ENCODE measurements at regions not wholly inside any gene's neighbourhood (a gene's known extent, or its start where the extent isn't known, plus 50 kb on each side); places are given as distances from the start of the nearest gene placed in this dataset.

GRCh38 chr7:15795393-15795792 is 108.9 kb upstream of the MEOX2 start:
- no peaks in the 10 kb centered on the region for H3K9me3 ChIP-seq (replicated peaks; ENCODE audit: control insufficient read depth, insufficient read depth, low read depth, low read length)
- 0% methylated on average over 2 of the region's 2 CpGs for whole genome bisulfite sequencing (ENCODE audit: insufficient coverage, low coverage, missing lambda C conversion rate)
- intact Hi-C loops (cut with micrococcal nuclease) (no loop called here), in situ Hi-C loops (cut with MboI) (no loop called here)
- no peaks in the 10 kb centered on the region for H3K27me3 ChIP-seq (ENCODE audit: control insufficient read depth in 2 of 2, insufficient read depth in 2 of 2, low read length in 2 of 2)
- H4K20me1 ChIP-seq (replicated peaks; ENCODE audit: control insufficient read depth, insufficient read depth, low read length), result no peaks in the 10 kb centered on the region
- FAIRE-seq (no peak), DNase-seq (ENCODE audit: extremely low read depth in 1 of 4, low spot score in 3 of 4) (no peak), ATAC-seq (no peak)
- no peak overlapping the region for H3K9ac ChIP-seq (ENCODE audit: insufficient read depth in 1 of 2, low read depth in 2 of 2, low read length in 2 of 2)
- ChIA-PET POLR2A (no interaction called here), CTCF (ENCODE audit: low intra/inter-chr PET ratio) (no interaction called here)
- no peak overlapping the region for H3K4me2 ChIP-seq (ENCODE audit: insufficient read depth, low read length)
- no peaks in the 10 kb centered on the region for H3K36me3 ChIP-seq (ENCODE audit: control insufficient read depth, insufficient read depth, low read length)
- H3K79me2 ChIP-seq (ENCODE audit: control insufficient read depth, insufficient read depth, low read length), result no peaks in the 10 kb centered on the region
- BruUV-seq (replicated peaks), result no TSS peak
- H2AFZ ChIP-seq (ENCODE audit: low read depth, low read length), result no peak overlapping the region
- H3K9me1 ChIP-seq (ENCODE audit: control insufficient read depth, insufficient read depth, low read length), result no peaks in the 10 kb centered on the region
- H3K4me3 ChIP-seq, result no peak overlapping the region
- no peak overlapping the region for H3K27ac ChIP-seq (ENCODE audit: extremely low read depth, low read depth, low read length)
- no peaks in the 10 kb centered on the region for H3K4me1 ChIP-seq (replicated peaks in 1 of 2; ENCODE audit: control insufficient read depth in 2 of 2, insufficient read depth in 2 of 2, low read length in 2 of 2)
- TF ChIP-seq MCM2 (IDR thresholded peaks at IDR 0.05; ENCODE audit: low read depth) (no peak), SAFB (IDR thresholded peaks at IDR 0.05; ENCODE audit: borderline replicate concordance, low read depth, low read length) (no peak), AFF4 (CRISPR knock-in tag; IDR thresholded peaks at IDR 0.05) (no peak), ZNF696 (CRISPR knock-in tag; conservative IDR thresholded peaks at IDR 0.05) (no peak), TFAM (CRISPR knock-in tag; conservative IDR thresholded peaks at IDR 0.05) (no peak), PHB2 (IDR thresholded peaks at IDR 0.05; ENCODE audit: low read depth) (no peak), RHOXF2B (CRISPR knock-in tag; conservative IDR thresholded peaks at IDR 0.05) (no peak), NCOA2 (IDR thresholded peaks at IDR 0.05; ENCODE audit: partially characterized antibody in 2 of 2) (no peak), PHTF2 (CRISPR knock-in tag; IDR thresholded peaks at IDR 0.05) (no peak), ZNF395 (CRISPR knock-in tag; IDR thresholded peaks at IDR 0.05) (no peak)
- TF ChIP-seq, protein P1, sequence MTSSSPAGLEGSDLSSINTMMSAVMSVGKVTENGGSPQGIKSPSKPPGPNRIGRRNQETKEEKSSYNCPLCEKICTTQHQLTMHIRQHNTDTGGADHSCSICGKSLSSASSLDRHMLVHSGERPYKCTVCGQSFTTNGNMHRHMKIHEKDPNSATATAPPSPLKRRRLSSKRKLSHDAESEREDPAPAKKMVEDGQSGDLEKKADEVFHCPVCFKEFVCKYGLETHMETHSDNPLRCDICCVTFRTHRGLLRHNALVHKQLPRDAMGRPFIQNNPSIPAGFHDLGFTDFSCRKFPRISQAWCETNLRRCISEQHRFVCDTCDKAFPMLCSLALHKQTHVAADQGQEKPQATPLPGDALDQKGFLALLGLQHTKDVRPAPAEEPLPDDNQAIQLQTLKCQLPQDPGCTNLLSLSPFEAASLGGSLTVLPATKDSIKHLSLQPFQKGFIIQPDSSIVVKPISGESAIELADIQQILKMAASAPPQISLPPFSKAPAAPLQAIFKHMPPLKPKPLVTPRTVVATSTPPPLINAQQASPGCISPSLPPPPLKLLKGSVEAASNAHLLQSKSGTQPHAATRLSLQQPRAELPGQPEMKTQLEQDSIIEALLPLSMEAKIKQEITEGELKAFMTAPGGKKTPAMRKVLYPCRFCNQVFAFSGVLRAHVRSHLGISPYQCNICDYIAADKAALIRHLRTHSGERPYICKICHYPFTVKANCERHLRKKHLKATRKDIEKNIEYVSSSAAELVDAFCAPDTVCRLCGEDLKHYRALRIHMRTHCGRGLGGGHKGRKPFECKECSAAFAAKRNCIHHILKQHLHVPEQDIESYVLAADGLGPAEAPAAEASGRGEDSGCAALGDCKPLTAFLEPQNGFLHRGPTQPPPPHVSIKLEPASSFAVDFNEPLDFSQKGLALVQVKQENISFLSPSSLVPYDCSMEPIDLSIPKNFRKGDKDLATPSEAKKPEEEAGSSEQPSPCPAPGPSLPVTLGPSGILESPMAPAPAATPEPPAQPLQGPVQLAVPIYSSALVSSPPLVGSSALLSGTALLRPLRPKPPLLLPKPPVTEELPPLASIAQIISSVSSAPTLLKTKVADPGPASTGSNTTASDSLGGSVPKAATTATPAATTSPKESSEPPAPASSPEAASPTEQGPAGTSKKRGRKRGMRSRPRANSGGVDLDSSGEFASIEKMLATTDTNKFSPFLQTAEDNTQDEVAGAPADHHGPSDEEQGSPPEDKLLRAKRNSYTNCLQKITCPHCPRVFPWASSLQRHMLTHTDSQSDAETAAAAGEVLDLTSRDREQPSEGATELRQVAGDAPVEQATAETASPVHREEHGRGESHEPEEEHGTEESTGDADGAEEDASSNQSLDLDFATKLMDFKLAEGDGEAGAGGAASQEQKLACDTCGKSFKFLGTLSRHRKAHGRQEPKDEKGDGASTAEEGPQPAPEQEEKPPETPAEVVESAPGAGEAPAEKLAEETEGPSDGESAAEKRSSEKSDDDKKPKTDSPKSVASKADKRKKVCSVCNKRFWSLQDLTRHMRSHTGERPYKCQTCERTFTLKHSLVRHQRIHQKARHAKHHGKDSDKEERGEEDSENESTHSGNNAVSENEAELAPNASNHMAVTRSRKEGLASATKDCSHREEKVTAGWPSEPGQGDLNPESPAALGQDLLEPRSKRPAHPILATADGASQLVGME (CRISPR knock-in tag; IDR thresholded peaks at IDR 0.05), result no peak
